ENCODE measurements at regions not wholly inside any gene's neighbourhood (a gene's known extent, or its start where the extent isn't known, plus 50 kb on each side); places are given as distances from the start of the nearest gene placed in this dataset.

DNA sequence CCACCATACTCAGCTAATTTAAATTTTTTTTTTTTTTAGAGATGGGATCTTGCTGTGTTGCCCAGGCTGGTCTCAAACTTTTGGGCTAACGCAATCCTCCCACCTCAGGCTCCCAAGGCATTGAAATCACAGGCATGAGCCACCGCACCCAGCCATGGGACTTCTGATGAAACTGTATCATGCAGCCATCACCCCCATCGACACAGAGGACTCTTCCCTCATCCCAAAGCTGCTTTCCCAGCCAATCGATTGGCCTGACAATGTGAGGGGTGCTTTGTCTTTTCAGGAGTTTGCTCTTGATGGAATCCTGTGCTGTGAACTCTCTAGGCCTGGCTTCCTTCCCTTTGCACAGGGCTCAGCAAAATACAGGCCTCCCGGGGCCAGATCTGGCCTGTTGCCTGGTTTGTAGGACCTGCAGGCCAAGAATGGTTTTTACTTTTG is 59.6 kb upstream of the NCOR2 start:
- no peak for DNase-seq

- no peak for DNase-seq
These were observed 58.7 kb upstream of the NCOR2 start for GRCh38 chr12:124625867-124626675.

- DNase-seq, result no peak
These were observed 57.4 kb upstream of the NCOR2 start for GRCh38 chr12:124624823-124625222.

- DNase-seq, result no peak
These were observed 56.1 kb upstream of the NCOR2 start for GRCh38 chr12:124623344-124624035.

GRCh38 chr12:124622764-124623163 is 55.4 kb upstream of the NCOR2 start:
- no peak for DNase-seq

- DNase-seq, result no peak
These were observed 54.9 kb upstream of the NCOR2 start for GRCh38 chr12:124622331-124622730.

GRCh38 chr12:124621296-124621660 is 53.9 kb upstream of the NCOR2 start:
- no peak for DNase-seq

DNA sequence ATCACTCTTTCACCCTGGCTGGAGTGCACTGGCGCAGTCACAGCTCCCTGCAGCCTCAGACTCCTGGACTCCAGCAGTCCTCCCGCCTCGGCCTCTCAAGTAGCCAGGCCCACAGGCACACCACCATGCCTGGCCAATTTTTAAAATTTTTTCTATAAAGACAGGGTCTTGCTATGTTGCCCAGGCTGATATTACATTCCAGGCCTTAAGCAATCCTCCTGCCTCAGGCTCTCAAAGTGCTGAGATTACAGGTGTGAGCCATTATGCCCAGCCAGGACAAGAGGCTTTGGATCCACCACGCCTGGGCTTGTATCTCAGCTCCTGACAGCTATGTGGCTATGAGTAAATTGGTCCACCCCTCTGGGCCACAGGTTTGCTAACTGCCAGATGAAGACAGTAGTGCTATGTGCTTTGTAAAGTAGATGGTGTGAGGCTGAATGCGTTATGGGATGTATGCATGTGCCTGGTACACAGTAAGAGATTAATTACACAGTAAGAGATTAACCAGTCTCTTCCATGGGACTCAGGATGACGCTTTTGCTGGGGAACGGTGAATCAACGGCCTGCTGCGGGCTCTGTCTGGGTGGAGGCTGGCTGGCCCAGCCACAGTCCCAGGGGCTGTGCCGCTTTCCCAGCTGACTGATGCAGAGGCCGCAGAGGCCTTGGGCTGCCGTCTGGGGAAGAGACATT is 53.3 kb upstream of the NCOR2 start:
- no peak for DNase-seq

DNA sequence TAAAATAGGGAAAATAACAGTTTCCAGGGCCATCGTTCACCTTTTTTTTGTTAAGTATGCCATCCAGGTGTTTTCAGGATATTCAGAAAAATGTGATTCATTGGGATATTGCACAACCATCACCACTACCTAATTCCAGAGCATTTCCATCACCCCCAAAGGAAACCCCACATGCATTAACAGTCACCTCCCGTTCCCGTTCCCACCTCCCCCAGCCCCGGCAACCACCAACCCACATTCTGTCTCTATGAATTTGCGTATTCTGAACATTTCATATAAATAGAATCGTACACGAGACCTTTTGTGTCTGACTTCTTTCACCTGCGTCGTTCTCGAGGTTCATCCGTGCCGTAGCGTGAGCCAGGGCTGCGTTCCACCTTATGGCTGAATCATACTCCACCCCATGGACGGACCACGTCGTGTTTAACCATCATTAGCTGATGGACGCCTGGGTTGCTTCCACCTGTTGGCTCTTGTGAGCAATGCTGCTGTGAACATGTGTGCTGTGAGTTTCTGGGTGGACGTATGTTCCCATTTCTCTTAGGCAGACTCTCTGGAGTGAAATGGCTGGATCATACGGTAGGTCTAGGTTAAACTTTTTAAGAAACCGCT is 51.0 kb upstream of the NCOR2 start:
- no peak for DNase-seq

DNA sequence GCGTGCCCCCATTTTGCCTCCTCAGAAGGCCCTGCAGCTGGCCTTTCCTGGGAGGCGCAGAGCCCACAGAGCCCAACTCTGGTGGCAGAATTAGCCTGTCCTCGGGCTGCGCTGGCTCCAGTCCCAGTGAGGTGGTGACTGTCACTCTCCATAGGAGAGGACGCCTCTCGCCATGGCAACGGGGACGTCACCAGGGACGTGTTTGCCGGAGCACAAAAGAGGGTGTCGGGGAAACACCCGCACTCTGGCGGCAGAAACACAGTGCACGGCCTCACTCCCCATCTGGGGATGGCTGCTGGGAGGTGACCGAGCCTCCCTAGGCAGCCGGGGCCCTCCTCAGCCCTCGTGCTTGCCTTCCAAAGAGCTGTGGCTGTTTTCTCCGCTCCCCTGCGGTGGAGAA is 50.2 kb upstream of the NCOR2 start:
- no peak for DNase-seq

Measured in NCI-H187 (cell line).